ENCODE measurements at regions not wholly inside any gene's neighbourhood (a gene's known extent, or its start where the extent isn't known, plus 50 kb on each side); places are given as distances from the start of the nearest gene placed in this dataset.

DNA sequence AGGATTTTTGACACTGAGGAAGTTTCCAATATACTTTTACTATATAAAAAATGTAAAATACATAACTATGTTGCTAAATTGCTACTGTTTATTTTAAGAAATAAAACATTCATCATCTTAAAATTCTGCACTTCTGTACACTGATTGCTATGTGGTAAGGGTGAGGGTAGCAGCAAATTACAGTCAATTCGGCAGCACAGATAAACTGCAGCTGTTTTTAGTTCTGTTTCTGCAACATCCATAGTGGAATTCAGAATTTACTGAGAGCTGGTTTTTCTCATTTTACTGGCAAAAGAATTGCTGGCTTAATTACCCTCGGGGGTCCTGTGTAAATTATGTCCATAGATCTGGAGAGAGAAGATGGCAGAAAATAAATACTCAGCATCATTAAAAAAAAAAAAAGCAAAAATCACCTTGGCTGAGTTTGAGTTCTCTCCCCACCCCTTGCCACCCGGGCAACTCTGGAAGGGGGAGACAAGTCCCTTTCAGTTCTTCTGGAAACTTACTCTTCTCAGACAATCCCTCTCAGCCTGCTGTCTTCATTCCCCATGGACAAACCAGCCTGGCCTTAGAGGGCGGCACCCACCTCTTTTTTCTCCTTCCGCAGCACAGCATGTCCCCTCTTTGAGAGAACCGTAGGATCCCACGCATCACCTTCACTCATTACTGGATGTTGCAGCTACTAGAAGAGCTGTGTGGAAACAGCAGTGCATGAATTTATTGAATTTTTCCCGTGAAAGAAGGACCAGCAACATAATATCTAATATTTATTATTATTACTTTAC lies 501.1 kb upstream of the CELF2 start:
- H3K4me1 Mint-ChIP-seq (ENCODE audit: low read depth): peaks cover 14% of the 10 kb centered on the region
- H3K9me3 Mint-ChIP-seq: no peaks in the 10 kb centered on the region
- no peaks in the 10 kb centered on the region for H3K36me3 Mint-ChIP-seq (ENCODE audit: low read depth)
- H3K4me3 Mint-ChIP-seq: no peak overlapping the region
- H3K27me3 Mint-ChIP-seq: peaks cover 8% of the 10 kb centered on the region
- no peak overlapping the region for H3K27ac Mint-ChIP-seq

DNA sequence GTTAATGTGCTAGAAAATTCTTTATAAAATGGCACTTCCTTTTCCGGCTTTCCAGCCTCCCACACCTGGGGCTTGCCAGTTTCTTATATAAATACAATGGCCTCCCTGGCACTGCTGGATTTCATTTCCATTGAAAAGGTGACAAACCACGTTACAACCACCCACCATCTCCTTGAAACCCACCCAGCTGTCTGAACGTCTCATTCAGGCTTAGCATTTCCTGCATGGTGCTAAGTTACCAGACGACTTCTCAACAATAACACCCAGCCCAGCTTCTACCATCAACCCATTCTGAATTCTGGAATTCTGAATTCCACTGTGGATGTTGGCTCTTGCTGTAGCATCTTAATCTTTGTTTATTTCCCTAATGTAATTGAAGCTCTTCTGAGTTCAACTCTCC lies 499.8 kb upstream of the CELF2 start:
- H3K4me3 Mint-ChIP-seq: no peak overlapping the region
- H3K36me3 Mint-ChIP-seq (ENCODE audit: low read depth): no peaks in the 10 kb centered on the region
- peaks cover 14% of the 10 kb centered on the region for H3K4me1 Mint-ChIP-seq (ENCODE audit: low read depth)
- no peaks in the 10 kb centered on the region for H3K9me3 Mint-ChIP-seq
- H3K27ac Mint-ChIP-seq: no peak overlapping the region
- H3K27me3 Mint-ChIP-seq: peaks cover 15% of the 10 kb centered on the region

DNA sequence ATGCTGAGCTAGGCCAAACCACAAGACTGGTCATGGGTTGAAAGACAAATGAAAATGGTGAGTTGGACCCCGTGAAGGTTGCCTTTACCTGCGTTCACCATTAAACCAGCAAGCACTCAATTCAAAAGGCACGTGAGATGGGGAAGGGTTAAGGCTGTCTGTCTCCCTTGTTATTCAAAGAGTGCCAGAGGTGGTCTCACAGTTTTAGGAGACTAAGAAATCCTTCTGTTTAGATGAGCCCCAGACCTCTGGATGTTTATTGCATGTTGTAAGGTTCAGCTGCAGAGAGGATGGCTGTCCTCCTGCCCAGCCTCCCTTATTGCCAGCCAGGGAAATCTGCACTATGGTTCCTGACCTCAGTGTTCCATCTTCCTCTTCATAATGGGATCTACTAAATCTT lies 498.0 kb upstream of the CELF2 start:
- no peaks in the 10 kb centered on the region for H3K36me3 Mint-ChIP-seq (ENCODE audit: low read depth)
- H3K9me3 Mint-ChIP-seq: no peaks in the 10 kb centered on the region
- H3K4me3 Mint-ChIP-seq: no peak overlapping the region
- H3K4me1 Mint-ChIP-seq (ENCODE audit: low read depth): peaks cover 14% of the 10 kb centered on the region
- peaks cover 12% of the 10 kb centered on the region for H3K27me3 Mint-ChIP-seq
- no peak overlapping the region for H3K27ac Mint-ChIP-seq

DNA sequence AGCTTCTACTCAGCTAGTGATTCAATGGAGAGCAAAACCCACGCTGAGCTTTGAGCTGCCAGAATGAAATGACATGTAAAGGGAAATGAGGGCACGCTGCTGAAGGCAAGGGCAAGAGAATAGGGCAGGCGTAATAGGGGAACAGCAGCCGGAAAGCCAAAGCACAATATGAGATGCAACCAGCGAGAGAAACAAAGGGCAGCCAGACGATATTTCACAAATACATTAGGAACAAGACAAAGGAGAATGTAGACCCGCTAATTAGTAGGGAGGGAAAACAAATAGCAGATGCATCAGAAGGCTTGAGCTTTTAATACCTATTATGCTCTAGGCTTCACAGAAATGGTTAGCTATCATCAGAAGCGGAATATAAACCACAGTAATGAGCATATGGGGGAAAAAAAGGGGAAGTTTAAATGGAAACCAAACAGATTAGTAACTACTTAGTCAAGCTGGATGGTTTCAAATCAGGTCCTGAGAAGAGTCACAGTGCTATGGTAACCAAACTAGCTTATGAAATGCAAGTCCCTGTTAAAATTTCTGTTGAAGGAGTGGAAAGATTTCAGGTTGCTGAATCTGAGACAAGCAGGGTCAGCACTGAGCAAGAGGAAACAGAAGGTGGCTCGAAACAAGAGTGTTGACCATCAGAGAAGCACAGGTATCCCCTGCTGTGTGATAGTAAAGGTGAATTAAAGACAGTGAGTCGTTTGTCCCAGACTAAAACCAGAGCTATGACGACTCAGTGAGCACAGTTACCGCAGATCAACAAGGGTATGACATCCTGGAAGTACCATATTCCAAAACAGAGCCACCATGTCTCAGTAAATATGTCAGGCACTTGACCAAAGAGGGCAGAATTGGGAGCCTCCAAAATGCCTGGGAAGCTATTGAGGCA lies 496.9 kb upstream of the CELF2 start:
- Mint-ChIP-seq H3K4me3 (no peak overlapping the region), H3K27me3 (peaks cover 19% of the 10 kb centered on the region), H3K36me3 (ENCODE audit: low read depth) (no peaks in the 10 kb centered on the region), H3K9me3 (no peaks in the 10 kb centered on the region), H3K4me1 (ENCODE audit: low read depth) (peaks cover 14% of the 10 kb centered on the region), H3K27ac (peak overlapping the region; percentile 67)

DNA sequence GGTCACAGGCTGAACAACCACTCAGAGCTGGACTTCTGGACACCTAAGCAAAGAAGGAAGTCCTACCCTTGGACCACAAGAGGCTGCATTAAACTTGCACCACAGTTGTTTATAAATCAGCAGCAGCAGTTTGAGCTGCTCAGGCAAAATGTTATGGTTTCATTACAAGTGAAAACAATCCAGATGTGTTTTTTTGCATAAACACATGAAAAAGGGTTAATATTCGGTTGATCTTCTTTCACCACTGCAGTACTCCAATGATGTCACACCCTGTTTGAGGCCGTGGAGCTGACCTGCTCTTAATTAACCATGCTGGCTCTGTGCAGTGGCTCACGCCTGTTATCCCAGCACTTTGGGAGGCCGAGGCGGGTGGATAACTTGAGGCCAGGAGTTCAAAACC lies 490.8 kb upstream of the CELF2 start:
- Mint-ChIP-seq H3K27me3 (peaks cover 24% of the 10 kb centered on the region), H3K4me3 (no peak overlapping the region), H3K9me3 (no peaks in the 10 kb centered on the region), H3K4me1 (ENCODE audit: low read depth) (no peaks in the 10 kb centered on the region), H3K36me3 (ENCODE audit: low read depth) (no peaks in the 10 kb centered on the region), H3K27ac (no peak overlapping the region)

DNA sequence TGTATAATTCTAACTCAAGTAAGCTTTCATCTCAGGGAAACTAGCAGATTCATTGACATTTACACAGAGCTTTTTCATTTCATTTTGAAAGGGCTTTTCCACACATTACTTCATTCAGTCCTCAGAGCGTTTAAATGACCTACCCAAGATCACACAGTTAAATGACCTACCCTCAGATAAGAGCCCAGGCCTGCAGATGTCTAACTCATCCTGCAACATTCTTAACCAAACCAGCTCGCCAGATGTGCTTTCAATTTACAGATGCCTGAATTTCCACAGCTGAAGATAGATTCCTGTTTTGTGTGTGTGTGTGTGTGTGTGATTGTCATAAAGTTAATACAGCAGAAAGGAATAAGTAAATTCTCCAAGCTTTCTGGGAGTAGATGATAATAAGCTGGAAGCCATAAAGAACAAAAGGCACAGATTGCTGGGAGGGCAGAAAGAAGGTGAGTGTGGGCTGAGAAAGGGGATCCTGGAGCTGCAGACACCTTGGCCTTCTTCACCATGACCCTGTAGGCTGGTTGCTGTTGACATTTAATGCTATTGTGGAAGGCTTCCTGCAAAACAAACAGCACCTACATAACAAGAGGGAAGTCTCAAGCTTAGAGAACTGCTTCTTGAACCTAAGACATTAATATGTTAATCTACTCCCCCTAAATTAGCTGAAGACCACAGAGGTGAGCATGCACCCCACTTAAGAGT lies 489.7 kb upstream of the CELF2 start:
- Mint-ChIP-seq H3K4me1 (ENCODE audit: low read depth) (no peaks in the 10 kb centered on the region), H3K27me3 (peaks cover 17% of the 10 kb centered on the region), H3K4me3 (no peak overlapping the region), H3K36me3 (ENCODE audit: low read depth) (no peaks in the 10 kb centered on the region), H3K27ac (no peak overlapping the region), H3K9me3 (no peaks in the 10 kb centered on the region)

DNA sequence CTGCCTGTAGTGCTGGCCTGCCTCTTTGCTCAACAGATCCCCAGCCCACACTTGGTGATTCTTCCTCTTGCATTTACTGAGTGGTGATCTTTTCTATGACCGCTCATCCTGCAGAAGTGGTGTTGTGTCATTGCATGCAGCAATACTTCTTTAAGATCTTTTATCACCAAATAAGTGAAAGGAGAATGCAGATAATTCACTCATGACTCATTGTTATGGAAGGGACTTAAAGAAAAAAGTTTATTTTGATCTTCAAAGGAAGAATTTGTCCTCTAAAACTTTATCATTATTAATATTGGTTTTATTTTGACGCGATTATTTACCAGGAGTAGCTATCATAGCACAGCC lies 489.1 kb upstream of the CELF2 start:
- Mint-ChIP-seq H3K27me3 (peaks cover 18% of the 10 kb centered on the region), H3K4me1 (ENCODE audit: low read depth) (no peaks in the 10 kb centered on the region), H3K9me3 (no peaks in the 10 kb centered on the region), H3K27ac (no peak overlapping the region), H3K4me3 (no peak overlapping the region), H3K36me3 (ENCODE audit: low read depth) (no peaks in the 10 kb centered on the region)

DNA sequence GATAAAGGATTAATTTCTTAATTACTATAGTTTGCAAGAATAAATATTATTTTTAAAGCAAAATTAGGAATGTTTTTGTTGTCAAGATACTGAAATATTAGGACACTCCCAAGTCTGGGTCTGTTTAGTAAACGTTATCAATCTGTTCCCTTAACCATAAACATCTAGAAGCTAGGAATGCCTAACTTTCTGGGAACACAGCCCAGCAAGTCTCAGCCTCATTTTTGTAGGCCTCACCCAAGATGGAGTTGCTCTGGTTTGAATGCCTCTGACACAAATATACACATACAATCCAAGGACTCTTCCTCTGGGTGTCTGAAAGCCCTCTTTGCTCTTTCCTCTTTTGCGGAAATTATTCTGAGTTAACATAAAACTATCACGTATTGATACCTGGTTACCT lies 487.4 kb upstream of the CELF2 start:
- no peak overlapping the region for H3K27ac Mint-ChIP-seq
- peaks cover 23% of the 10 kb centered on the region for H3K27me3 Mint-ChIP-seq
- no peaks in the 10 kb centered on the region for H3K4me1 Mint-ChIP-seq (ENCODE audit: low read depth)
- no peak overlapping the region for H3K4me3 Mint-ChIP-seq
- H3K9me3 Mint-ChIP-seq: no peaks in the 10 kb centered on the region
- H3K36me3 Mint-ChIP-seq (ENCODE audit: low read depth): no peaks in the 10 kb centered on the region

DNA sequence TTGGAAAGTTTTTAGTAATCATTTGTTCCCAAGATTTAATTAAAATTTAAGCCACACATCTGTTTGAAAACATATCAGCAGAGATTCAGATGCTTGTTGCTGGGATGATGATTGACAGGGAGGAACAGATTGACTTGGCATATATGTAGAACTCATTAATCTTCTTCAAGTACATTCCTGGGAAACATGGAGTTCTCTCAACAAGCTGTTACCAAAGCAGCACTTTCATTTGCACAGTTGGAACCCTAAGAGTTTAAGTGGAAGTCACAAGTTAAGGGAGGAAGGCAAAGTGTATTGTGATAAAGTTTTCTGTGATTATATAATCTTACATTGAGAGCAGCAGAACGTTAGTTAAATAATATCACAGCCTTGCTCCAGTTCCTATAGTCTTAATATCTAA lies 485.4 kb upstream of the CELF2 start:
- no peaks in the 10 kb centered on the region for H3K4me1 Mint-ChIP-seq (ENCODE audit: low read depth)
- peaks cover 14% of the 10 kb centered on the region for H3K27me3 Mint-ChIP-seq
- H3K4me3 Mint-ChIP-seq: no peak overlapping the region
- H3K27ac Mint-ChIP-seq: no peak overlapping the region
- no peaks in the 10 kb centered on the region for H3K9me3 Mint-ChIP-seq
- no peaks in the 10 kb centered on the region for H3K36me3 Mint-ChIP-seq (ENCODE audit: low read depth)

DNA sequence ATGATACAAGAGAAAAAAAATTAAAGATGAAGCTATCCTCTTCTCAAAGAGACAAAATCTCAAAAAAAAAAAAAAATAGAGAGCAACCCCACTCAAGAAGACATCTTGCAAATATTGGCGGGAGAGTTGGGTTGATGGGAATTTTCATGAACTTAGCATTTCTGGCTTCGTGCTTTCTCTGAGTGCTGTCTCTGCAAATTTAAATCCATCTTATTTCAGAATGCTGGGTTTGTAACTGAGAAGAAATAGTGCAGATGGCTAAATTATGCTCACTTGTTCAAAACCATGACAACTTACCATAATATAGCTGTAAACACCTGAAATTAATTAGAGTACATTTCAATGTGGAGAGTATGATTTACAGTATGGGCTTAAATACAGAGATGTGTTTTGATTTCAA lies 484.8 kb upstream of the CELF2 start:
- Mint-ChIP-seq H3K4me3 (no peak overlapping the region), H3K36me3 (ENCODE audit: low read depth) (no peaks in the 10 kb centered on the region), H3K27me3 (peaks cover 14% of the 10 kb centered on the region), H3K9me3 (no peaks in the 10 kb centered on the region), H3K27ac (no peak overlapping the region), H3K4me1 (ENCODE audit: low read depth) (no peaks in the 10 kb centered on the region)

DNA sequence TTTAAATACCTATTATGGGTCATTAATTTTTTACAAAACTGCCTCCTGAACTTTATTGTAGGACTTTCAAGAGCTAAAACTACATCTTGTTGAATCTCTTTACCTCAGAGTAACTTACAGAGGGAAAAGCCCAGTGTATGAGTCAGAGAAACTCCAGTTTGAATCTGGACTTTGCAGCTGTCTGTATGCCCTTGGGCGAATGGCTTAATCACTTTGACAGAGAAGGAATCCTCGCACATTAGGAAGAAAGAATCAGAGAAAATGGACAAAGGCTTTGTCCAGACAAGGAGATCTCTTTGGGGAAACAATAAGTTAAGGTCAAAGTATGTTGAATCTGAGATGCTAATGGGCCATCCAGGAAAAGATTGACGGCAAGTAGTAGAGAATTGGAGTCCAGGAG lies 484.2 kb upstream of the CELF2 start:
- H3K36me3 Mint-ChIP-seq (ENCODE audit: low read depth): no peaks in the 10 kb centered on the region

DNA sequence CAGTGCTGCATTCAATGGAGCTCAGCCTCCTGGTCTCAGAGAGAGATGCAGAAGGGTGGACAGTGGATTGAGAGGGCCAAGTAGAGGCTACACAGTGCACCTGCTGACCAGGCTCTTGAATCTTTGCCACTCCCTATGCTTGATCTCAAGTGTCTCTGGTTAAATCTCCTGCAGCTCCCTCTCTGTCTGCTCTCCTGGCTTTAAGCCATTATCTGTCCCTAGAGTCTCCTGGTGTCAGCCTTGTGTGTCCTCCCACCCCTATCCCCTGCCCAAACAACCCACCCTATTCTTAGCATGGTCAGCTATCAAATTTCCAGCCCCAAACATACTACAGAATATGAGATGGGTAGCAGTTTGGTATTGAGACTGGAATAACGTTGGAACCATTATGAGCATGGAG lies 479.3 kb upstream of the CELF2 start:
- Mint-ChIP-seq H3K27me3 (peaks cover 28% of the 10 kb centered on the region), H3K36me3 (ENCODE audit: low read depth) (no peaks in the 10 kb centered on the region), H3K4me1 (ENCODE audit: low read depth) (no peaks in the 10 kb centered on the region), H3K4me3 (no peak overlapping the region), H3K9me3 (no peaks in the 10 kb centered on the region), H3K27ac (no peak overlapping the region)

More for the DNA sequence above, 484.2 kb upstream of the CELF2 start:
- Mint-ChIP-seq H3K27ac (no peak overlapping the region), H3K9me3 (no peaks in the 10 kb centered on the region), H3K4me1 (ENCODE audit: low read depth) (no peaks in the 10 kb centered on the region), H3K27me3 (peaks cover 14% of the 10 kb centered on the region), H3K4me3 (no peak overlapping the region)

DNA sequence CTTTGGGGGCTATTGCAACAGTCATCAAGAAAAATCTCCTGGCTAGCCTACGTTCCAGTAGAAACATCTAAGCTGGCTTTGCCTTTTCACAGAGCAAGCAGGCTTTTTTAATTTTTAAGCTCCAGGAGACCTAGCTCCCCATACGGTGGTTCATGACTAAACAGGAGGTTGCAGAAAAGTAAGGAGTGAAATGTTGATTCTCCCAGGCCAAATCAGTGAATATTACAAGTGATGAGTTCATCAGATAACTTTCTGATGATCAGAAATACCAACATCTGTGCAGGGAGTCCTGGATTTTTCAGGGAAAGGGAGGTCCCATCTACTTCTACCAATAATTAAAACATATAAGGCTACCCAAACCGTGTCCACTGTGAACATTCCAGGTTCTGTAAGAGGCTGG lies 477.3 kb upstream of the CELF2 start:
- peaks cover 25% of the 10 kb centered on the region for H3K27me3 Mint-ChIP-seq
- H3K36me3 Mint-ChIP-seq (ENCODE audit: low read depth): no peaks in the 10 kb centered on the region
- H3K27ac Mint-ChIP-seq: no peak overlapping the region
- H3K9me3 Mint-ChIP-seq: no peaks in the 10 kb centered on the region
- H3K4me3 Mint-ChIP-seq: no peak overlapping the region
- no peaks in the 10 kb centered on the region for H3K4me1 Mint-ChIP-seq (ENCODE audit: low read depth)

DNA sequence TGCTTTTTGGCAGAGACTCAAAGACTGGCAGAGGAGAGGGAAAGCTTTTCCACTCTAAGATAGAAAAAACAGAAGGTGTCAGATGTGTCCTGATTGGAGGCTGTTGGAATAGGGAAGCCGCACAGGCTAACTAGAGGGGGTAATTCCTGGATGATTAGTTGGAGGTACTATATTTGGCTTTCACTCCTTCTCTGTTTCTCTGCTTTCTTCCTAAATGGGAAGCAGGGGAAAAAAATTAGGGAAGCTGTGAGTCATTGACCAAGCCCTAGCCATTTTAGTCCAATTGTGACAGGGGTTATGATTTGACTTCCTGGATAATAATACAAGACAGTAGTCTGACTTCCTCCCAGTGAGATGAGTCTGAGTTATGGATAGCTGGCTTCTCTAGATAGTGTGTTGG lies 475.2 kb upstream of the CELF2 start:
- Mint-ChIP-seq H3K27me3 (peaks cover 28% of the 10 kb centered on the region), H3K4me3 (no peak overlapping the region), H3K27ac (no peak overlapping the region), H3K36me3 (ENCODE audit: low read depth) (no peaks in the 10 kb centered on the region), H3K9me3 (no peaks in the 10 kb centered on the region), H3K4me1 (ENCODE audit: low read depth) (no peaks in the 10 kb centered on the region)

DNA sequence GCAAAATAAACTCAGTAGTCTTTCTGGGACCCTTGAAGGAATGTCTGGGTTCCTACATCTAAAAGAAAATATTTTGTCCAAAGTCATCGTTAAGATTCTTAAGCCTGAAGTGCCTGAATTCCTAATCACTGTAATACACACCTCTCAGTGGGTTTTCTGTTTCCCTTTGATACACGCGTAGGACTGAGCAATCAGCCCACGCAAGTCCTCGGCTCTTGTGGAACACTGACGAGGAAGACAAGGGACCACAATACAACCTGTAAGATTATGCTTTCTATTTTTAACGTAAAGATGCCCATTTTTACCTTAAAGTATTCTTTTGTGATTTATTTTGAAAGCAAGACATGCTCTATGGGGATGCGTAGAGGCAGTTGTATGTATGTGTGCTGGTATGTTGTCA lies 472.8 kb upstream of the CELF2 start:
- peaks cover 24% of the 10 kb centered on the region for H3K27me3 Mint-ChIP-seq
- no peak overlapping the region for H3K4me3 Mint-ChIP-seq
- H3K27ac Mint-ChIP-seq: no peak overlapping the region
- H3K4me1 Mint-ChIP-seq (ENCODE audit: low read depth): no peaks in the 10 kb centered on the region
- H3K36me3 Mint-ChIP-seq (ENCODE audit: low read depth): no peaks in the 10 kb centered on the region
- no peaks in the 10 kb centered on the region for H3K9me3 Mint-ChIP-seq

Data from stimulated activated naive CD8-positive, alpha-beta T cell treated with anti-CD3 and anti-CD28 coated beads, Interleukin-15, Interleukin-2, amounts not matched to agents 100 ng/mL and 50 ng/mL, for 24 hours (primary cell).